KMS-11 (cell line): ENCODE measurements at regions not wholly inside any gene's neighbourhood (a gene's known extent, or its start where the extent isn't known, plus 50 kb on each side); places are given as distances from the start of the nearest gene placed in this dataset.
"Not testable (repeated sequence)": the region's sequence is repeated elsewhere in the genome, so short reads cannot be mapped to it uniquely, and the experiment has no call there.

Experiments used
- H2AFZ ChIP-seq: fragments of 200-600 bp; sonication (generic); 2 replicates; pipeline ENCODE4 v1.6.1; 2016; ENCODE audit warnings: antibody characterized with exemption, mixed run types, low read depth
- H3K27ac ChIP-seq: fragments of 200-600 bp; sonication (generic); 2 replicates; pipeline ENCODE4 v1.6.1; 2016; ENCODE audit warnings: mild to moderate bottlenecking, mixed run types
- H3K27me3 ChIP-seq: fragments of 200-600 bp; sonication (generic); 2 replicates; pipeline ENCODE4 v1.6.1; 2017; ENCODE audit warnings: mild to moderate bottlenecking, low read depth, mixed run types, moderate library complexity; ENCODE audit not compliant: insufficient read depth
- H3K36me3 ChIP-seq: fragments of 200-600 bp; sonication (generic); 2 replicates; pipeline ENCODE4 v1.6.1; 2017; ENCODE audit warnings: mild to moderate bottlenecking, mixed run types; ENCODE audit not compliant: insufficient read depth
- H3K4me1 ChIP-seq: fragments of 200-600 bp; sonication (generic); 2 replicates; pipeline ENCODE4 v1.6.1; 2016; ENCODE audit warnings: mild to moderate bottlenecking, low read depth, mixed run types; ENCODE audit not compliant: poor library complexity, severe bottlenecking
- H3K4me2 ChIP-seq: fragments of 200-600 bp; sonication (generic); 2 replicates; pipeline ENCODE4 v1.7.0; 2016; ENCODE audit warnings: mild to moderate bottlenecking, mixed run types
- H3K4me3 ChIP-seq: fragments of 200-600 bp; sonication (generic); IDR thresholded peaks from 2 replicates; pipeline ENCODE4 v1.6.1; 2017; ENCODE audit warnings: low read depth, low read length, mixed read lengths; ENCODE audit not compliant: insufficient read depth
- H3K79me2 ChIP-seq: fragments of 200-600 bp; sonication (generic); 2 replicates; pipeline ENCODE4 v1.6.1; 2016; ENCODE audit warnings: low read depth, mixed run types; ENCODE audit not compliant: insufficient read depth
- H3K9ac ChIP-seq: fragments of 200-600 bp; sonication (generic); 2 replicates; pipeline ENCODE4 v1.6.1; 2016; ENCODE audit warnings: mild to moderate bottlenecking, mixed run types
- H4K20me1 ChIP-seq: fragments of 200-600 bp; sonication (generic); 2 replicates; pipeline ENCODE4 v1.6.1; 2016; ENCODE audit warnings: mild to moderate bottlenecking, mixed run types; ENCODE audit not compliant: insufficient read depth
- TF ChIP-seq, protein P1 (sequence below): fragments of 200-600 bp; sonication (generic); conservative IDR thresholded peaks from 2 replicates; pipeline ENCODE4 v1.6.1; 2017; ENCODE audit warnings: low read depth, mild to moderate bottlenecking, antibody characterized with exemption, low read length, moderate library complexity, mixed read lengths

DNA sequence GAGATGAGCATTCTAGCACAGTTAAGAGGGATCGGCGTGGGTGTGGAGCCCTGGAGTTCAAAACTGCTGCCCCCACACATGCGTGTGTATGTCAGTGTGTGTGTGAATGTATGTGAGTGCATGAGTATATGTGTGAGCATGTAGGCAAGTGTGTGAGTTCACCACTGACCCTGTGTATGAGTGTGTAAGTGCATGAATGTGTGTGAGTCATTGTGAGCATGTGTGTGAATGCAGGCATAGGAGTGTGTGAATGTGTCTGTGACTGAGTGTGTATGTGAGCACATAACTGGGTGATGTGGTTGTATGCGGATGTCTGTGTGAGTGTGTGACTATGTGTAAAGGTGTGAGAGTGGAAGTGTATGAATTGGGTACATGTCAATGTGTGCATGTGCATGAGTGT is 69.6 kb upstream of the CCDC167 start:
- H3K4me2 ChIP-seq = no peak overlapping the region
- no peaks in the 10 kb centered on the region for H3K36me3 ChIP-seq
- H2AFZ ChIP-seq = no peak overlapping the region
- no peaks in the 10 kb centered on the region for H3K4me1 ChIP-seq
- no peaks in the 10 kb centered on the region for H4K20me1 ChIP-seq
- no peak overlapping the region for H3K4me3 ChIP-seq
- no peaks in the 10 kb centered on the region for H3K79me2 ChIP-seq
- no peak overlapping the region for H3K27ac ChIP-seq
- TF ChIP-seq, protein P1, sequence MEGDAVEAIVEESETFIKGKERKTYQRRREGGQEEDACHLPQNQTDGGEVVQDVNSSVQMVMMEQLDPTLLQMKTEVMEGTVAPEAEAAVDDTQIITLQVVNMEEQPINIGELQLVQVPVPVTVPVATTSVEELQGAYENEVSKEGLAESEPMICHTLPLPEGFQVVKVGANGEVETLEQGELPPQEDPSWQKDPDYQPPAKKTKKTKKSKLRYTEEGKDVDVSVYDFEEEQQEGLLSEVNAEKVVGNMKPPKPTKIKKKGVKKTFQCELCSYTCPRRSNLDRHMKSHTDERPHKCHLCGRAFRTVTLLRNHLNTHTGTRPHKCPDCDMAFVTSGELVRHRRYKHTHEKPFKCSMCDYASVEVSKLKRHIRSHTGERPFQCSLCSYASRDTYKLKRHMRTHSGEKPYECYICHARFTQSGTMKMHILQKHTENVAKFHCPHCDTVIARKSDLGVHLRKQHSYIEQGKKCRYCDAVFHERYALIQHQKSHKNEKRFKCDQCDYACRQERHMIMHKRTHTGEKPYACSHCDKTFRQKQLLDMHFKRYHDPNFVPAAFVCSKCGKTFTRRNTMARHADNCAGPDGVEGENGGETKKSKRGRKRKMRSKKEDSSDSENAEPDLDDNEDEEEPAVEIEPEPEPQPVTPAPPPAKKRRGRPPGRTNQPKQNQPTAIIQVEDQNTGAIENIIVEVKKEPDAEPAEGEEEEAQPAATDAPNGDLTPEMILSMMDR = no peak
- H3K27me3 ChIP-seq = peaks cover 2% of the 10 kb centered on the region; the same call in 1 of the 2 replicates
- no peak overlapping the region for H3K9ac ChIP-seq

DNA sequence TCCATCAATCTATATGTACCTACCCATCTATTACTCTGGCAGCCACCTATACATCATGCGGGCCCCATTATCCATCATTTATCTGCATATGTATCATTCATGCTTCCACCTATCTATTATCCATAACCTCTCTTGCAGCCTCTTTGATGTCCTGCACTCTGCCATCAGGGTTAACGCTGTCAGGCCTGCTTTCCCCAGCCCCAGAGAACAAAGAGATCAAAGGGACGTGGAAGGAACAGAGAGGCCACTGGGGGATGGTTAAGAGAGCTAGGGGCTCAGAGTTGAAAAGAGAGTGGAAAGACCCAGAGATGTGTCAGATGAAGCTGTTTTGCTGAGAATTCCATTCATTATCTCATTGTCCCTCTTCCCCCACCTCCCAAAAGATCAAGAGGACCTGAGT is 67.3 kb upstream of the CCDC167 start:
- Histone ChIP-seq H4K20me1 (no peaks in the 10 kb centered on the region), H3K9ac (no peak overlapping the region), H3K36me3 (no peaks in the 10 kb centered on the region), H3K27me3 (peaks cover 6% of the 10 kb centered on the region; the same call in 1 of the 2 replicates), H3K4me1 (peaks cover 2% of the 10 kb centered on the region), H2AFZ (no peak overlapping the region), H3K27ac (no peak overlapping the region), H3K4me2 (no peak overlapping the region), H3K4me3 (no peak overlapping the region), H3K79me2 (no peaks in the 10 kb centered on the region)
- TF ChIP-seq, protein P1 = no peak

DNA sequence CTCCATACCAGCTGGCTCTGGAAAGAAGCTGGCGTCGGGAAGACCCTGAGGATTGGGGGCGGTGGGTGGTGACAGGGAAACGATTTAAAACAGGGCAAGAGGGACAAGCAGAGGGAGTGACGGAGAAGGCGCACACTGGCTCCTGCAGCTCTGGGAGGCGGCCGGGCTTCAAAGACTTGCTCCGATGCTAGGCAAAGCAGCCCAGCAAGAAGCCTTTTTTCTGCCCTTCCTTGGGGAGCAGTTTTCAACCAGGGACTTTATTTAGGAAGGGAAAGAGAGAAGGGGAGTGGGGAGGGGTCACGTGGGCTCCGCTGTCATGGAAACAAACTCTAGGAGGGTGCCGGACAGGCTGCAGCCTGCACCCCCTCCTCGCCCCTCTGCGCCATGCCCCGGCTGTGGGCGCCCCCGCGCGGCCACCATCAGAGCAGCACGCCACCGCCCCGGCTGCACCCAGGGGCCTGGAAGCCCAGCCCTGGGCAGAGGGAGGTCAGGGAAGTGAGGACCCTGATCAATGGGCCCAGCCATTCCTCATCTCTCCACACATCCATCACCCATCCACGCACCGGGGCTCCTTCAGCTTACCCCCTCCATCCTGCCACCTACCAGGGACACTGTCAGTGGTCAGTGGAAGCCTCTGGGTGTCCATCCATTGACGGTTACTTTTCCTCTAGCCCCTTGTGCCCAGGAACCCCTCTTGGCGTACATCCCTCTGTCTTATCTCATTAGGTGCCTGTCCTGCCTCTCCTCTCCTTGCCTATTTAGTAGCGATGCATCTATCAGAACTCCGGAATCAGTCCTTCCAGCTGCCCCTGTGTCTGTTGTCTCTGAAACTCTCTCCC is 66.6 kb upstream of the CCDC167 start:
- Histone ChIP-seq H3K4me2 (no peak overlapping the region), H4K20me1 (no peaks in the 10 kb centered on the region), H3K9ac (no peak overlapping the region), H3K27ac (no peak overlapping the region), H3K79me2 (no peaks in the 10 kb centered on the region), H2AFZ (no peak overlapping the region; the same call in 1 of the 2 replicates), H3K27me3 (peaks cover 6% of the 10 kb centered on the region; the same call in 1 of the 2 replicates), H3K4me1 (peaks cover 4% of the 10 kb centered on the region), H3K36me3 (no peaks in the 10 kb centered on the region), H3K4me3 (no peak overlapping the region)
- TF ChIP-seq, protein P1 = peak; percentile 79

DNA sequence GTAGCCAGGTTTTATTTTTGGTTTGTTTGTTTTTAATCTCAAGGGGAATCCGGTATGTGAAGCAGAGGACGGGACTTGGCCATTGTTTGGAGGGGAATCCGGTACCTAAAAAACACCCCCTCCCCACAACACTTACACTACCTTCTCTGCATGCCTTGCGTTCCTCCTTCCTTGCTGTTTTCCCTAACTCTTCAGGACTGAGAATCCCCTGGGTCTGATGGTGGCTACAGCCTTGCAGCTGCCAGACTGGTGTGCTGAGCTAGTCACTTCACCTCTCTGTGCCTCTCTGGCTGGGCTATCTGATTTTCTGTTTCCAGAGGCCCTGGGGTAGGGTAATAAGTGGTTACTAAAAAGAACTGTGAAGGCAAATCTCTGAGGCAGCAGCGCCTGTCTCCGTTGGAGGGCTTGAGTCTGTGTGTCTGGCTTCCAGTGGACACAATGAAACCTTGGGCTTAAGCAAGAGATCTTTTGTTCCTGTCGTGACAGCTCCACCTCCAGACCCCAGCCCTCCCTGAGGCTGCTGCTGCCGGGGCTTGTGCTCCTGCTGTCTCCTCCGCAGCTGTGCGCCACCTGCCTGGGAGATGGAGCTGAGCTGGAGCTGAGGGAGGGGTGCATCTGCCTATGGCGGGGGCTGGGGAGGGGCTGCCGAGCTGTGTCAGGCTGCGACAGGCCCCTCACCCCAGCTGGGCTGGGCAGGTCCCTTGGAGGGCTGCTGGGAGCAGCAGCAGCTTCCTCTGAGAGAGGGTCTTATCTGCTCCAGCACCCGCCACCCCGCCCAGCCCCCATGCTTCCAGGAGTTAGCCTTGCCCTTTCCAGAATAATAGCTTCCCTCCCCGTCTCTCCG is 65.8 kb upstream of the CCDC167 start:
- peaks cover 4% of the 10 kb centered on the region for H3K4me1 ChIP-seq
- no peak overlapping the region for H3K4me2 ChIP-seq
- TF ChIP-seq, protein P1 = no peak
- peaks cover 6% of the 10 kb centered on the region; the same call in 1 of the 2 replicates for H3K27me3 ChIP-seq
- H4K20me1 ChIP-seq = no peaks in the 10 kb centered on the region
- no peaks in the 10 kb centered on the region for H3K36me3 ChIP-seq
- no peak overlapping the region for H3K27ac ChIP-seq
- H3K4me3 ChIP-seq = no peak overlapping the region
- H3K9ac ChIP-seq = no peak overlapping the region
- no peak overlapping the region for H2AFZ ChIP-seq
- no peaks in the 10 kb centered on the region for H3K79me2 ChIP-seq

GRCh38 chr6:37562926-37563288 is 63.2 kb upstream of the CCDC167 start:
- H3K9ac ChIP-seq, H3K36me3 ChIP-seq, H3K27me3 ChIP-seq, H3K79me2 ChIP-seq, H3K4me3 ChIP-seq, H2AFZ ChIP-seq, H3K4me2 ChIP-seq, H3K27ac ChIP-seq, H4K20me1 ChIP-seq: not testable (repeated sequence)
- H3K4me1 ChIP-seq = peaks cover 14% of the 10 kb centered on the region
